Skin epidermis (tissue), 12 donors: ENCODE measurements at regions not wholly inside any gene's neighbourhood (a gene's known extent, or its start where the extent isn't known, plus 50 kb on each side); places are given as distances from the start of the nearest gene placed in this dataset.
"Not testable (repeated sequence)": the region's sequence is repeated elsewhere in the genome, so short reads cannot be mapped to it uniquely, and the experiment has no call there.

Source experiments
- H3K27ac ChIP-seq, 21 experiments: fragments of 200-600 bp; sonication (generic) in 11 of 21; one replicate each; pipeline ENCODE4 v1.5.0; 2020; ENCODE audit warnings: mild to moderate bottlenecking in 3 of 21, inconsistent platforms in 2 of 21, moderate library complexity in 2 of 21
- H3K4me3 ChIP-seq, 7 experiments: fragments of 200-600 bp; sonication (generic) in 2 of 7; one replicate each; pipeline ENCODE4 v1.5.0; 2020; ENCODE audit warnings: inconsistent platforms in 2 of 7, mild to moderate bottlenecking in 2 of 7, moderate library complexity in 1 of 7

DNA sequence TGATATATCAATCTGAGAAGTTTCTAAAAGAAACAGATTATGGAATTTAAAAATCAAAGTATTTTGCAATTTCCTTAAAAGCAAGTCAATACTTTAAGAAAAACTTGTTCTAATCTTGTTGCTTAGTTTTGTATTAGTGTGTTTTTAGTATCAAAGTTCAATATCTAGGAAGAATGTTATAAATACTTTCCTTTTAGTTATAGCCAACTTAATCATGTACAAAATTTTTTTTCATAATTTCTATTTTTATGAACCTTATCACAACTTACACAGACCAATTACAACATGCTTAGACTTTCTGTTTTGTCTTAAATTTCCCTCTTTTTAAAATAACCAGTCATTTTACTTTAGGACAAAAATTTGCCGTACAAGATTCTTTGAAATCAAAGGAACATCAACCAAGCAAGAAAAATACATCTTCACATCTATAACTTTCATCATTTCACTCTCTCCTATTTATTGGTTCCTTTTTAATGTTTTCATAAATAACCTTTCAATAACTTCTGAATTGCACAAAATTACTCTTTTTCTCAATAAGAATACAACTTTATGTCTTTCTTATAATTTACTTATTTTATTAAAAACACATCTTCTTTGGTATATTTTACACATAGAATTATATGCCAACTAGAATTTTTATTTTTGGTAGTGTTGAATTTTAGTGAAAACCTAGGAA is 308.2 kb upstream of the GLI3 start:
- no peak overlapping the region for H3K27ac ChIP-seq

GRCh38 chr7:42543953-42544352 is 306.9 kb upstream of the GLI3 start:
- no peak overlapping the region for H3K4me3 ChIP-seq

More for the DNA sequence above, 308.2 kb upstream of the GLI3 start:
- no peak overlapping the region for H3K4me3 ChIP-seq

GRCh38 chr7:42542446-42542845 is 305.4 kb upstream of the GLI3 start:
- not testable (repeated sequence) for H3K4me3 ChIP-seq, H3K27ac ChIP-seq

More at GRCh38 chr7:42543953-42544352, 306.9 kb upstream of the GLI3 start:
- no peak overlapping the region for H3K27ac ChIP-seq

GRCh38 chr7:42534441-42534840 is 297.4 kb upstream of the GLI3 start:
- Histone ChIP-seq H3K27ac (no peak overlapping the region), H3K4me3 (no peak overlapping the region)

- H3K4me3 ChIP-seq: no peak overlapping the region
Measured at GRCh38 chr7:42527004-42527403, 290.0 kb upstream of the GLI3 start.

DNA sequence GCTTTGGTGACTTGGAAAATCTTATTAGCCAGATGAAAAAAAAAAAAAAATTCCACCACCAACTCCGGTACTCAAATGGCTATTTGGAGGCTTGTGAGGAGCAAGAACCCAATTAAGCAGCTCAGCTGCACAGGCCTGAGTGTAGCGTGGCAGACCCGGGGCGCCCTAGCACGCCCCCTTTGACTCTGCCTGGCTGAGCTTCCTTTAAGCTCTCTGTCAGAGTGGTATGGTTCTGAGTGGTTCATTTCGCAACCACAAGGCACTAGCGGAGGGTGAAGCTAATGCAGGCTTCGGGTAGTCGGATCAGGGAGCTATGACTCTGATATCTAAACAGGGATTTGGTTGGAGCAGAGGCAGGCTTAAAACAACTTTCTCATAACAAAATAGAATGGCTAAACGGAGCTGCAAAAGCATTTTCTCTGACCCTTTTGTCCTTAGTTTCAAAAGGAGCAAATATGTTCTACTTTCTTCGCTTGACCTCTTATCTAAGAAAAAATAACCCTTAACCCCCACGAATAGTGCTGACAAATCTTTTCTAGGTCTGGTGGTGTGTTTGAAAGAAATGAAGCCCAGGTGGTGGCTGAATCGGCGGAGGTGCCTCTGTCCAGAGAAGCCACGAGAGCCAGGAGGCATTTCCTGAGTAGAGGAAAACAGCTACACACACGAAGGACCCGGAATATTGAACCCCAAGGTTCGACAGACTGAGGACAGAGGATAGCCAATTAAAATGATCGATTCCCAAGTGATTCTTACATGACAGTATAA is 285.4 kb upstream of the GLI3 start:
- Histone ChIP-seq H3K27ac (no peak overlapping the region), H3K4me3 (no peak overlapping the region)

More at GRCh38 chr7:42527004-42527403, 290.0 kb upstream of the GLI3 start:
- no peak overlapping the region for H3K27ac ChIP-seq

DNA sequence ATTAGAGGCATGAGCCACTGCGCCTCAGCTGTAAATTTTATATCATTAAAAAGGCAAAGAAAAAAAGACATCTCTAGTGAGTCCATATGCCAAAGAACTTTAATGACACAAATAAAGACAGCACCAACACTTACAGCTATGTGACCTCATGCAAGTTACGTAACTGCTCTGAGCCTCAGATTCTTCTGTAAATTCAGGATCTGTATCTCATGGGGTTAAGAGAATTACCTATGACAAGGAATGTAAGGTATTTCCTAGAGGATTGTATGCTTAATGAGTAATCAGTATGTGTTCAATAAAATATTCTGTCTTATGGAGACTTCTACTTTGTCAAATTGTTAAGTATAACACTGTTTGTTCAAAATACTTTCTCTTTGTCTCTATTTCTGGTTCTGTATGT is 274.0 kb upstream of the GLI3 start:
- Histone ChIP-seq H3K27ac (no peak overlapping the region), H3K4me3 (no peak overlapping the region)

GRCh38 chr7:42506097-42506496 is 269.1 kb upstream of the GLI3 start:
- Histone ChIP-seq H3K27ac (no peak overlapping the region), H3K4me3 (no peak overlapping the region)

DNA sequence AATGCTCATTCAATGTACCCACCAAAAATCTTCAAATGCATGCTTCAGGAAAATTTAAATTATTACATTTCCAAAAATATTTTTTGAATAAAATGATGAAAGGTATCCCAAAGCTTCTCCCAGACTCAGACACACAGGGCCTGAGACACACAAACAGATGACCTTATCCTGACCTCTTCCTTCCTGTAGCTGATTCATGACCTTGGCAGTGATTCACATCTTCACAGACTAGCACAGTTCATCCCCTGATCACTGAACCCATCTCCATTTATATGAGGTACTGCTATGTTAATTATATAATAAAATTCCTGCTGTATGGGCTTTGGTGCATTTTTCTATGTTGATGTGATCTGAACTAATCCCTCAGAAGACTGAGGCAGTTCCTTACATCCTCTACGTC is 265.0 kb upstream of the GLI3 start:
- no peak overlapping the region for H3K4me3 ChIP-seq
- no peak overlapping the region for H3K27ac ChIP-seq

GRCh38 chr7:42495256-42495655 is 258.2 kb upstream of the GLI3 start:
- no peak overlapping the region for H3K4me3 ChIP-seq

GRCh38 chr7:42494736-42495135 is 257.7 kb upstream of the GLI3 start:
- H3K4me3 ChIP-seq: no peak overlapping the region
- peak overlapping the region in 15 of 21 experiments; percentile 1 to 86 (median 76) for H3K27ac ChIP-seq

More at GRCh38 chr7:42495256-42495655, 258.2 kb upstream of the GLI3 start:
- H3K27ac ChIP-seq: peak overlapping the region in 12 of 21 experiments; percentile 1 to 86 (median 67)

- peak overlapping the region in 19 of 21 experiments; percentile 43 to 86 (median 75) for H3K27ac ChIP-seq
- peak overlapping the region in 2 of 7 experiments; percentile 24 for H3K4me3 ChIP-seq
Measured at GRCh38 chr7:42494199-42494710, 257.2 kb upstream of the GLI3 start.

DNA sequence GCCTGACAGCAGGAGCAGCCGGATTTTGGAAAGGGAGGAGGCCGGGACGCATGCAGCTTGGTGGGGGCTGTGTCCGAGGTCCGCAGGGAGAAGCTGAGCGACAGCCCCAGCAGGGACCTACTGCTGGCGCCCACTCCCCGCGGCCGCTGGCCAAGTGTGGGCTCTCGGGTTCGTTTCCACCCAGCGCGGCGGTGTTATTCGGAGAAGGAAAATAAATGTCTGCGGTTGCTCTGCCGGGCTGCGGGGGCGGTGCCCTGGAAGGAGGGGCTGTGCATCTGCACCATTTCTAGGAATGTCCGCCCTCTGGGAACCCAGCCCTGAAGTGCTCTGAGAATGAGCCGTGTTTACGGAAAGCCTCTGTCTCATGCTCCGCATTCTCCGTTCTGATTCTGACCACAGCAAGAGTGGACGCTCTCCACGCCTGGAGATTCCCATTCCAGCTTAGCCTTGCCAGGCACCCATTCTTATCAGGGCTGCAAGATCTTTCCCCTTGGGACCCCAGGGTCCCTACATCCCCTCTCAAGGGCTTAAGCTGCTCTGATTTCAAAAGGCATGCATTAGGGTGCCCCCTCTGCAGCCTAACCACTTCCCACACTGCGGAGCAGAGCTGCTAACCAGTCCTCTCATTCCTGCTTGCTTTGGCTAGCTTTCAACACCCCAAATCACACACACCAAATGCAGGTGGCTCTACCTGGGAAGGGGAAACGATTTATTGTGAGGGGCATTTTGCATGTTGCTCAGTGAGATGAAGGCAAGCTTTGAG is 256.6 kb upstream of the GLI3 start:
- Histone ChIP-seq H3K27ac (peak overlapping the region in 20 of 21 experiments; percentile 11 to 86 (median 76)), H3K4me3 (peak overlapping the region; percentile 7 to 39 (median 14))

DNA sequence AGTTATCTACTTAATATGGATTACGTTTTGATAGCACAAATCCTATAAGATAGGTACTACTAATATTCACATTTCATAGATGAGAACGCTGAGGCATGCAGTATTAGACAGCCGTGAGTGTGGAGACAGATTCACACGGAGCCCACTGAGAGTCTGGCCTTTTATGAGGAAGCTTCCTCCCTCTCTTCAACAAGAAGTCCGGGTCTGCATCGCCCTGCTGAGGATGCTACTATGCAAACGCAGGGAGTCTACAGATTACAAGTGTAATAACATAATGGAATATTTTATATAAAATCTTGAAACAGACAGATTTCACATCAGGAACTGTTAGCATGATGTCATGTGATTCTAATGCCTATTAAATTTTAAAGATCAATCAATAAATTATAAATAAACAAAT is 255.9 kb upstream of the GLI3 start:
- peak overlapping the region in 18 of 21 experiments; percentile 11 to 86 (median 78) for H3K27ac ChIP-seq
- peak overlapping the region in 6 of 7 experiments; percentile 12 to 39 (median 19) for H3K4me3 ChIP-seq

GRCh38 chr7:42491106-42491505 is 254.1 kb upstream of the GLI3 start:
- H3K4me3 ChIP-seq: no peak overlapping the region
- no peak overlapping the region for H3K27ac ChIP-seq

DNA sequence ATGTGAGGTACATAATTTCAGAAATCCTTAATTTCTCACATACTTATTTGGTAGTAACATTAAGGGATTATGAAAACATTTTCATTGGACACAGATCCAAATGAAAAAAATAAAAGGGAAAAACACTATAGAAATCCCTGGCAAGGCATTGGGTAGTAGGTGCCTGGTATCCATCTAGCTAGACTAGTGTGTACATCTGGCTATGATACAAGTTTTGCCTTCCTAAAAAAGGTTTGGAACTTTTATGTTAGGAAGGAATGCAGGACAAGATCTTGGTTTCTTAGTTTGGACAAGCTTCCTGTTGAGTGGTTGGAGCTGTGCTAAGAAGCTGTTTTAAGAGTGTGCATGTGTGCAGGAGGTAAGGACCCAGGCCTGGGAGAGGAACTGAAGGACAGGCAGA is 252.3 kb upstream of the GLI3 start:
- Histone ChIP-seq H3K27ac (no peak overlapping the region), H3K4me3 (no peak overlapping the region)

DNA sequence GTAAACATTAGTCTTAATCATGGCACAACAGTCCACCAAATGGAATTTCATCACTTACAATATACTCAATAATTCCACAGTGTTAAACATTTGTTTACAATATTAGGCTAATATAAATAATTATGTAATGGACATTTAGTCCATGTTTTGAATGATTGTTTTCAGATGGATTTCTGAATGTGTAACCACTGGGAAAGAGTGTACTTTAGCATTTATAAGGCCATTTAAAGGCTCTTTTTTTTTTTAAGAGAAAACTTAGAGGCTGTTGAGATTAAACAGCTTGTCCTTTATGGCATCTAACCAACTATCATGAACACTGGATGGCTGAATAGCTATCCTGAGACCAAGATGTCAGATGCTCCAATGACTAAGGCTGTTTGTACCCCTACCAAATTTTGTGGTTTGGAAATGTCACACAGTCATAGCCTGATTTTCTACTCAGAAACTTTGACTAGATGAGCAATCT is 248.3 kb upstream of the GLI3 start:
- Histone ChIP-seq H3K4me3 (no peak overlapping the region), H3K27ac (no peak overlapping the region)

- no peak overlapping the region for H3K4me3 ChIP-seq
- no peak overlapping the region for H3K27ac ChIP-seq
Measured at GRCh38 chr7:42483886-42484285, 246.9 kb upstream of the GLI3 start.

DNA sequence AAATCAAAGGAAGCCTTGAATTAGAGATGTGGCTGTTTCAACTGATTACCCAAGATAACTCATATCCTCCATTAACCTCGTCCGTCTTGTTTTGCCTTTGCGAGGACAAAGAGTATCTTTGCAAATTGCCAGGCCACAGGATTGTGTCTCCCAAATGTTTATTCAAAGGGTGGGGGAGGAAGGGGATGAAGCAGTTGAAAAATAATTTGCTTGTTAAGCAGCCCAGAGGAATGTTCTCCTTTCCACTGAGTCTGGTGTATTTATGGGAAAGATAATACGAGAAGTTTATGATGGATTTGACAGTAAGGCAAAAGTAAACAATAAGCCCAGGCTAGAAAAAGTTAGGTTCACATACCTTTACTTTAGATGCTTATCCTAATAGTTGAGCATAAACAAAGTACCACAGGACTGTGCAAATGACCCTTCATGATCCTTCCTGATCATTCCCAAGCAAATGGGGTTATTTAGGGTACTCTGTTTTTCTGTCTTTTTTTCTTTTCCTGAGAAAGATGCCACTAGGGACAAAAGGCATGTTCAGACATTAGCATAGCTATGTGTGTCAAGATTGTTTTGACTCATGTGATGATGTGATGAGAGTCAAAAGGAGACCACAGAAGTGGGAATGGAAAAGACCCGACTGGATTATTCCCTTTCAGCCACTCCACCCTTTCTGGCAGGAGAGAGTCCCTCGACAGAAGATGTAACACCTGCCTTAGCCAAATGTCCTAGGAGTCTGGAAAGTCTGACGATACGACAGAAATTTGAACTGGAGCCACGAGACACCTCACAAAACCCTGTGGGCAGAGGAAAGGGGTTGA is 243.0 kb upstream of the GLI3 start:
- Histone ChIP-seq H3K4me3 (no peak overlapping the region), H3K27ac (peak overlapping the region in 10 of 21 experiments; percentile 16 to 68 (median 56))
